ENCODE measurements at regions not wholly inside any gene's neighbourhood (a gene's known extent, or its start where the extent isn't known, plus 50 kb on each side); places are given as distances from the start of the nearest gene placed in this dataset.
"Not testable (repeated sequence)": the region's sequence is repeated elsewhere in the genome, so short reads cannot be mapped to it uniquely, and the experiment has no call there.

DNA sequence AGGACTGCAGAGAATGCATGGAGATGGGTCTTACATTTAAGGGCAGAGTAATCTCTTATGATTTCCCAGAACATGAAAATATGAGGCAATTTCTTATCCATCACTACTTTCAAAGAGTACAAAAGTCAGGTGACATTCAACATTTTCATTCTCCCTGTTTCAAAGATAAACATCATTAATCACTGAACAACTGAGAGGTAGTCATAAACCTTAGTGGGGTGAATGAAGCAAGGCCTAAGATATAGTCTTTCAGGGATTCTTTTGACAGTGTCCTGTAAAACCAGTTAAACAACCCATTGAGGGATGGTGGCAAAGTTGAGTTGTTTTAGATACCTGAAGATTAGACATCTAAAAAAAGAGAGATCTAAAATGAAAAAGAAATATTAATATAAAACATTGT, 271.6 kb upstream of the CBLB start:
- H3K9ac ChIP-seq (ENCODE audit: low read depth, low read length): no peak overlapping the region
- H3K36me3 ChIP-seq (ENCODE audit: insufficient read depth, low read length): no peaks in the 10 kb centered on the region
- H3K9me3 ChIP-seq (ENCODE audit: control insufficient read depth, insufficient read depth, low read length): no peaks in the 10 kb centered on the region
- no peaks in the 10 kb centered on the region for H3K4me1 ChIP-seq (ENCODE audit: insufficient read depth, low read length)

DNA sequence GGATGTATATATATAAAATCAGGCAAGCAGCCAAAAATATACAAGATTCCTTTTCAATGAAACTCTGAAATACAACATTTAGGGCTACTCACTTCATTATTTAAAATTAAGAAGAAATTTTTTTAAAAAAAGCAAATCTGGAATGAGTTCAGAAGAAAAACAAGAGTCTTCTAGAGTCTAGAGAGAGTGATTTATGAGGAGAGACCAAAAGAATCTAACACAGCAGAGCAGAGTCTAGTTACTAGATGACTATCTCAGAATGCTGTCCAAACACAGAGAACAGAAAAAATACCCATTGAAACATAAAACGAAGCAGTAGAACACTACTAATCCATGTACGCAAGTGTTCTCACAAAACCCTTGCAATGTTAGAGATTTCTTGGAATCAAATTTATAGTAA, 275.2 kb upstream of the CBLB start:
- Histone ChIP-seq H3K36me3 (ENCODE audit: insufficient read depth, low read length) (no peaks in the 10 kb centered on the region), H3K4me1 (ENCODE audit: insufficient read depth, low read length) (no peaks in the 10 kb centered on the region), H3K9ac (ENCODE audit: low read depth, low read length) (no peak overlapping the region), H3K9me3 (ENCODE audit: control insufficient read depth, insufficient read depth, low read length) (no peaks in the 10 kb centered on the region)

DNA sequence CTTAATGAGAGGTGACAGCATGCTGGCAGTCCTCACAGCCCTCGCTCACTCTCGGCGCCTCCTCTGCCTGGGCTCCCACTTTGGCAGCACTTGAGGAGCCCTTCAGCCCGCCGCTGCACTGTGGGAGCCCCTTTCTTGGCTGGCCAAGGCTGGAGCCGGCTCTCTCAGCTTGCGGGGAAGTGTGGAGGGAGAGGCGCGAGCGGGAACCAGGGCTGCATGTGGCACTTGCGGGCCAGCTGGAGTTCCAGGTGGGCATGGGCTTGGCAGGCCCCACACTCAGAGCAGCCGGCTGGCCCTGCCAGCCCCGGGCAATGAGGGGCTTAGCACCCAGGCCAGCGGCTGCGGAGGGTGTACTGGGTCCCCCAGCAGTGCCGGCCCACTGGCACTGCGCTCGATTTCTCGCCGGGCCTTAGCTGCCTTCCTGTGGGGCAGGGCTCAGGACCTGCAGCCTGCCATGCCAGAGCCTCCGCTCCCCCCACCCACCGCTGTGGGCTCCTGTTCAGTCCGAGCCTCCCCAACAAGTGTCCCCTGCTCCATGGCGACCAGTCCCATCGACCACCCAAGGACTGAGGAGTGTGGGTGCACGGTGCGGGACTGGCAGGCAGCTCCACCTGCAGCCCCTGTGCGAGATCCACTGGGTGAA, 279.7 kb upstream of the CBLB start:
- H3K9ac ChIP-seq (ENCODE audit: low read depth, low read length); H3K9me3 ChIP-seq (ENCODE audit: control insufficient read depth, insufficient read depth, low read length); H3K4me1 ChIP-seq (ENCODE audit: insufficient read depth, low read length); H3K36me3 ChIP-seq (ENCODE audit: insufficient read depth, low read length): not testable (repeated sequence)

DNA sequence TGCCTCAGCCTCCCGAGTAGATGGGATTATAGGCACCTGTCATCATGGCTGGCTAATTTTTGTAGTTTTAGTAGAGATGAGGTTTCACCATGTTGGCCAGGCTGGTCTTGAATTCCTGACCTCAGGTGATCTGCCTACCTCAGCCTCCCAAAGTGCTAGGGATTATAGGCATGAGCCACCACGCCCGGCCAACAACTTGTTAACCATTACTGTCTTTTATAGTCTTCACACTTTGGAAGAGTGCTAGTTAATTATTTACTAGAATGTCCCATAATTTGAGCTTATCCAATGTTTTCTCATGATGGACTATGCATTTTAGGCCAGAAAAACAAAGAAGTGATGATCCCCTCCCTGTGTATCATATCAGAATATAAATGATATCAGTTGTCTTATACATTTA, 288.6 kb upstream of the CBLB start:
- Histone ChIP-seq H3K9ac (ENCODE audit: low read depth, low read length) (no peak overlapping the region), H3K9me3 (ENCODE audit: control insufficient read depth, insufficient read depth, low read length) (no peaks in the 10 kb centered on the region), H3K4me1 (ENCODE audit: insufficient read depth, low read length) (no peaks in the 10 kb centered on the region), H3K36me3 (ENCODE audit: insufficient read depth, low read length) (no peaks in the 10 kb centered on the region)

DNA sequence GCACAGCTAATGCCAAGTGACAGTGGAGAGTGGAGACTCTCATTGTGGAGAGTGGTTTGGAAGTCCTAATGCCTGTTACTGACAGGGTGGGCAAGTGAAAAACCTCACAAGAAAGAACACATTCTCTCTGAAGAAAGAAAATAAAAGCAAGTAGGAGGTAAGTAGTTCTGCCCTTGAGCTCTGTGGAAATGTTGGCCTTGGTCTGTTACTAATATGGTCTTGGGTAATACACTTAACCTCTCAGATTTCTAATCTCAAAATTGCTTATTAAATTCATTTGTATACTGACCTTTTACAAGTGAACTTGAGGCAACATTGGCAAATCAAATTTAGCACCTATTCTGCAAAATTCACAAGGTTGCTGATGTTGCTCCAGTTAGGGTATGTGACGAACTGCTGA, 291.6 kb upstream of the CBLB start:
- Histone ChIP-seq H3K36me3 (ENCODE audit: insufficient read depth, low read length) (no peaks in the 10 kb centered on the region), H3K9ac (ENCODE audit: low read depth, low read length) (no peak overlapping the region), H3K4me1 (ENCODE audit: insufficient read depth, low read length) (no peaks in the 10 kb centered on the region), H3K9me3 (ENCODE audit: control insufficient read depth, insufficient read depth, low read length) (no peaks in the 10 kb centered on the region)

DNA sequence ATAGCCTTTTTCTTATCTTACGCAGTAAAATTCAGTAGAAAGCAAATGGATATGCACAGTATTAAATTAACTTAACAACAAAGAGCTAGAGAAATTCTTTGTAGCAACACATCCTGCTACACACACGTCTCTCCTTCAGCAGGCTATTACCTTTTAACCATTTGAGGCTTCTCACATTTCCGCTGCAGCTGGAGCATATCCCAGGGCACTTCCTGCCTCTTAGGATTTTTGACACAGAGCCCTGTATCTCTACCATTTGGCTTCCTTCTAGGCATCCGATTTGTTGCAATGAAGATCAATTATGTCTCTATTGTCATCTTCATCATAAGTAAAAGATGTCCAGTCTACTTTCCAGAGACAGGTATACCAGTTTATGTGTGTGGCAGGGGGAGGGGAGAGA, 292.4 kb upstream of the CBLB start:
- Histone ChIP-seq H3K36me3 (ENCODE audit: insufficient read depth, low read length) (no peaks in the 10 kb centered on the region), H3K4me1 (ENCODE audit: insufficient read depth, low read length) (no peaks in the 10 kb centered on the region), H3K9ac (ENCODE audit: low read depth, low read length) (no peak overlapping the region), H3K9me3 (ENCODE audit: control insufficient read depth, insufficient read depth, low read length) (no peaks in the 10 kb centered on the region)

DNA sequence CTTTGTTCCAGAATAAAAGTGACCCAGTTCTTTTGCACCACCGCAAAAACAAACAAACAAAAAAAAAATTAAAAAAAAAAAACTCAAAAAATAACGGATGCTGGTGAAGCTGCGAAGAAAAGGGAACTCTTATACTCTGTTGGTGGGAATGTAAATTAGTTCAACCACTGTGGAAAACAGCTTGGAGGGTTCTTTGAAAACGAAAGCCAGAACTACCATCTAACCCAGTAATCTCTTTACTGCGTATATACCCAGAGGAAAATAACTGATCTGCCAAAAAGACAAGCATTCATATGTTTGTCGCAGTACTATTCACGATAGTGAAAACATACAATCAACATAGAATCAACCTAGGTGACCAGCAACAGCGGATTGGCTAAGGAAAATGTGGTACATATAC, 298.9 kb upstream of the CBLB start:
- no peaks in the 10 kb centered on the region for H3K36me3 ChIP-seq (ENCODE audit: insufficient read depth, low read length)

DNA sequence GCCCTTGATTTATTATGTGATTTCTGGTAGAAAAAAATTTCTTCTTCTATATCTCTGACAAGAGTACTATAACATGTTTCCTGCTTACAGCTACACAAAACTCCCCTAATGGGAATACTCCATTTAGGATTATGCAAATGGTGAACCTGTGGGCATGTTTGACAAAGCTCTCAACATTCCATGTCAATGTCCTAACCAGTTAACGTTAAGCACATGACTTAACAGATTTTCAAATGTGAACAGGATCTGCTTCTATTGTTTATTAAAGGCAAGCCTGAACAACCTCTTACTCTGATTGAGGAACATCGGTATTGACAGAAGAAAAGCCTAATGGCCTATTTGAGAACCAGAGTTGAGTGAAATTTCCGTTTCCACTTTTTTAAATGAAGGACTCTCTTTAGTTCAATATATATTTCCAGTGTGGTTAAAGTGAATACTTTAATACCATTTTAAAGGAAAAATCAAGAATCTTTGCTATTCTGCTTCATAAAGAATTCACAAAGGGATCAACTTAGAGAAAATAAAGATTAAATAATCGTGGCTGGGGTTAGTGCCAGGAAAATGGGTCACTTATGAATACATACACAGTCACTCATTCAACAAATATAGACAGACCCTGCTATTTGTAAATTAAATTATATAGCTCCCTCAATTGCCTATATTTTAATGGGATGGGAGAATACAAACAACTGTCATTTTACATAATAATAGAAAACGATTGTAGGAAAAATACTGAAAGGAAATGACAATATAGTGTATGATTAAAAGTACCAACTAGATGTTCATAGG, 300.3 kb upstream of the CBLB start:
- no peak overlapping the region for H3K9ac ChIP-seq (ENCODE audit: low read depth, low read length)
- H3K9me3 ChIP-seq (ENCODE audit: control insufficient read depth, insufficient read depth, low read length): no peaks in the 10 kb centered on the region; the same call in 1 of the 2 replicates
- peaks cover 6% of the 10 kb centered on the region; the same call in 1 of the 2 replicates for H3K4me1 ChIP-seq (ENCODE audit: insufficient read depth, low read length)
- no peaks in the 10 kb centered on the region for H3K36me3 ChIP-seq (ENCODE audit: insufficient read depth, low read length)

More for the DNA sequence above, 298.9 kb upstream of the CBLB start:
- Histone ChIP-seq H3K9ac (ENCODE audit: low read depth, low read length) (no peak overlapping the region), H3K9me3 (ENCODE audit: control insufficient read depth, insufficient read depth, low read length) (no peaks in the 10 kb centered on the region; the same call in 1 of the 2 replicates), H3K4me1 (ENCODE audit: insufficient read depth, low read length) (peaks cover 6% of the 10 kb centered on the region; the same call in 1 of the 2 replicates)

DNA sequence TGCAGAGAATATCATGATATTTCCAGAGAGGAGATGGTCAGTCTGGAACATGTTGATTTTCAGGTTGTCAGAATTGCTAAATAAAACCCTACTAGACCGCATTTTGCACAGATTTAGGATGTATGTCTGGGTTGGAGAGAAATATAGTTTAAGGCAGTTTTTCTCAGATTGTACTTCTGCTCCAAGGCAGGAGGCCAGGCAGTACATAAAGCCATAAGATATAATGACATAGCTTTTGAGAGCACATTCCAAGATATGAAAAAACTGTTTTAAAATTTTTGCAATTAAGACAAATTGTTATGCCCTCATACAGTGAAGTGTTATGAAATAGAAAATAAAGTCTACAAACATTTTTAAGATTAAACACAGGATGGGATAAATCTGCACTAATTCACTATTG, 301.8 kb upstream of the CBLB start:
- Histone ChIP-seq H3K36me3 (ENCODE audit: insufficient read depth, low read length) (no peaks in the 10 kb centered on the region), H3K9ac (ENCODE audit: low read depth, low read length) (no peak overlapping the region), H3K9me3 (ENCODE audit: control insufficient read depth, insufficient read depth, low read length) (no peaks in the 10 kb centered on the region; the same call in 1 of the 2 replicates), H3K4me1 (ENCODE audit: insufficient read depth, low read length) (peaks cover 10% of the 10 kb centered on the region; the same call in 1 of the 2 replicates)

DNA sequence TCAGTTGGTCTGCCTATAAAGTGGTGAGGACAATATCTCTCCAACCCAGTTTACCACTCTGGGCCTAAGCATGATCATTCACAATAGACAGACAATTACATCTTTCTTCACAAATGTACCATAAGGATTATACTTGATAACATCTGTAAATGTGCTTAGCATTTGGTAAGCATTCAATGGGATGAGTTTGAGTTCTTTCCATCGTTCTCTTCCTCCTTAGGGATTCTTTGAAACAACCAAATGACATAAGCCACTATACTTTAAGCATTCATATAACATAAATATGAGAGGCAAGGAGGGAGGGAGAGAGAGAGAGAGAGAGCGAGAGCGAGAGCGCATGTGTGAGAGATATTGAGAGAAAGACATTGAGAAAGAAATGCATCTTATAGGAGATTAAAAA, 303.3 kb upstream of the CBLB start:
- peaks cover 10% of the 10 kb centered on the region; the same call in 1 of the 2 replicates for H3K4me1 ChIP-seq (ENCODE audit: insufficient read depth, low read length)
- H3K9me3 ChIP-seq (ENCODE audit: control insufficient read depth, insufficient read depth, low read length): no peaks in the 10 kb centered on the region; the same call in 1 of the 2 replicates
- no peaks in the 10 kb centered on the region for H3K36me3 ChIP-seq (ENCODE audit: insufficient read depth, low read length)
- no peak overlapping the region for H3K9ac ChIP-seq (ENCODE audit: low read depth, low read length)

DNA sequence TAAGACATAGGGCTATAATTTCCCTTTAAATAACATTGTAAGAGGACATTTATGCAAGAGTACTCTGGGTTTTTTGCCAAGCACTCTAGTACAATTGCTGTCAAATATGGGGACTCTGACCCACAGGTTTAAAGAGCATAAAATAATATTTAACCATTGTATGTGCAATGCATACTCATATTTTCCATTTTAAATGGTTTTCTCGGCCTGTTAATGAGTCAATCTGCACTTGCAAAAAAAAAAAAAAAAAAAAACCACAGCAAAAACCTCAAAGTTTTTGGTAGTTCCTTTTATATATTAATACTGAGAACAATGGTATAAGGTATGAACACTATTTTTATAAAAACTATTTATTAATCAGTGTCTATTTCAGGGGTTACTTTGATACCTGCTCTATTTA, 304.0 kb upstream of the CBLB start:
- Histone ChIP-seq H3K4me1 (ENCODE audit: insufficient read depth, low read length) (peaks cover 10% of the 10 kb centered on the region; the same call in 1 of the 2 replicates), H3K9me3 (ENCODE audit: control insufficient read depth, insufficient read depth, low read length) (no peaks in the 10 kb centered on the region; the same call in 1 of the 2 replicates)

DNA sequence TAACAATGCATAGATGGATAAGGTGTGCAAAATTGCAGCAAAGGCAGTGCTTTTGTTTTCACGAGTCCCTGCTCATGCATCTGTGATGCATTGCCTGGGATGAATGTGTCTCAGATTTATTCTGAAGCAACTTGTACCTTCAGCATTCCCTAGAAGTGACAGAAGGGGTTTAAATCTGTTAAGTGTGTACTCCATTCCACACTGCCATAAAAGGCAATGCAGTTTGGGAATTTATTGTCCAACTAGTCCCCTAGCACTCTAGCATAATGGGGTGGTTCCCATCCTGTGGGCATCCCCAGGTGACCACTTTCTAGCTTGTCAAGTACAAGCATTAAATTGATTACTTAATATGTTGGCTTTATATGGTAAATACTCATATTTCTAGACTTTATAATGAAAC, 306.5 kb upstream of the CBLB start:
- Histone ChIP-seq H3K36me3 (ENCODE audit: insufficient read depth, low read length) (no peaks in the 10 kb centered on the region), H3K9ac (ENCODE audit: low read depth, low read length) (no peak overlapping the region), H3K9me3 (ENCODE audit: control insufficient read depth, insufficient read depth, low read length) (no peaks in the 10 kb centered on the region), H3K4me1 (ENCODE audit: insufficient read depth, low read length) (0 out of 2 replicates have a peak, but pooled peaks cover 4% of the 10 kb centered on the region)

More for the DNA sequence above, 304.0 kb upstream of the CBLB start:
- Histone ChIP-seq H3K36me3 (ENCODE audit: insufficient read depth, low read length) (no peaks in the 10 kb centered on the region), H3K9ac (ENCODE audit: low read depth, low read length) (no peak overlapping the region)

DNA sequence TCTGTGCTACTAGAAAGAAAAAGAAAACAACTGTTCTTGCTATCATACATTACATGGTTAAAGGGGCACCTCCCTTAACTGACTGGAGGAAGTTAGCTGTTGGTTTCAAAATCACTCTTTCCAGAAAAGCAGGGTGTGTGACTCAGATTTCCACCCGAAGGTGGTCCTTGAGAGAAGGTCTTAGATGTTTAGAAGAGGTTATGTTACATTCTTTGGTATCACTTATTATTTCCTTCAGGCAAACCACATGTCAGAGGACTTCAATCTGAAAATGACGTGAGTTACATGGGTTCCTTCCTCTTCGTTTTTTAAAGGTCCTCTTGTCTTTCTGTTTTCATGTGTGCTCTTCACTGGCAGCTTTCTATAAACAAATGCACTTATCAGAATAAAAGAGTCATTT, 307.9 kb upstream of the CBLB start:
- Histone ChIP-seq H3K9ac (ENCODE audit: low read depth, low read length) (no peak overlapping the region), H3K9me3 (ENCODE audit: control insufficient read depth, insufficient read depth, low read length) (no peaks in the 10 kb centered on the region), H3K36me3 (ENCODE audit: insufficient read depth, low read length) (no peaks in the 10 kb centered on the region), H3K4me1 (ENCODE audit: insufficient read depth, low read length) (0 out of 2 replicates have a peak, but pooled peaks cover 4% of the 10 kb centered on the region)

DNA sequence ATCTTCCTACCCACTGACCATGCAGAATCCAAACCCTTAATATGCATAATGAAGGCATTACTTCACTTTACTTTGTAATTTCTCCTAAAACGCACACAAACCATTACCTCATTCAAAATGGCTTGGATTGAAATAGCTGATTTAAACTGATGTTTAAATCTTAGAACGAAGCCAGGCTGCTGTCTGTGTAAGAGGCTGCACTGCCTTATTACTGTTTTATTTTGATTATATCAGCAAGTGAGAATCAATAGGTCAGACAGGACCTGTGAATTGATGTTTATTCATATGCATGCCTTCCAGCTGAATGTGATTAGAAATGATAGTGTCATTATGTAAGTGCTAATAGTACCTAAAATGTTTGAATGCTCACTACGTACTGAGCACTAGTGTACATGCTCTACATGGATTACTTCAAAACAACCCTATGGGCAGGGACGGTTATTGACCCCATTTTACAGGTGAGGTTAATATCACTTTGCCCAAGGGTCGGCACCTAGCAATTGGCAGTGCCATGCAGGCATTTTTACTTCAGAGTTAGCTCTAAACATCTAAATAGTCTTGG, 314.2 kb upstream of the CBLB start:
- Histone ChIP-seq H3K4me1 (ENCODE audit: insufficient read depth, low read length) (no peaks in the 10 kb centered on the region), H3K36me3 (ENCODE audit: insufficient read depth, low read length) (no peaks in the 10 kb centered on the region), H3K9ac (ENCODE audit: low read depth, low read length) (no peak overlapping the region), H3K9me3 (ENCODE audit: control insufficient read depth, insufficient read depth, low read length) (no peaks in the 10 kb centered on the region)

All from ES-I3 (cell line).